GM21526 (cell line): ENCODE measurements at regions not wholly inside any gene's neighbourhood (a gene's known extent, or its start where the extent isn't known, plus 50 kb on each side); places are given as distances from the start of the nearest gene placed in this dataset.
"Not testable (repeated sequence)": the region's sequence is repeated elsewhere in the genome, so short reads cannot be mapped to it uniquely, and the experiment has no call there.

Experiments
- ATAC-seq: cut with Tn5 transposase; IDR thresholded peaks from one replicate; pipeline ENCODE4 v1.9.1; 2021; ENCODE audit warnings: moderate library complexity; ENCODE audit not compliant: unreplicated experiment, low FRiP score

- no peak for ATAC-seq
These were observed 59.7 kb downstream of the TEX35 start for GRCh38 chr1:178572604-178573003.

GRCh38 chr1:178573330-178573729, 60.4 kb downstream of the TEX35 start:
- no peak for ATAC-seq

GRCh38 chr1:178574345-178574744, 61.4 kb downstream of the TEX35 start:
- no peak for ATAC-seq

- peak; percentile 42 for ATAC-seq
These were observed 62.9 kb downstream of the TEX35 start for GRCh38 chr1:178575611-178576361.

GRCh38 chr1:178576841-178577240, 63.9 kb downstream of the TEX35 start:
- ATAC-seq = no peak

GRCh38 chr1:178577882-178578281, 65.0 kb downstream of the TEX35 start:
- no peak for ATAC-seq

- no peak for ATAC-seq
These were observed 65.6 kb downstream of the TEX35 start for GRCh38 chr1:178578541-178578940.

GRCh38 chr1:178579095-178579494, 66.2 kb downstream of the TEX35 start:
- ATAC-seq = no peak

- peak; percentile 53 for ATAC-seq
These were observed 66.7 kb downstream of the TEX35 start for GRCh38 chr1:178579562-178579961.

GRCh38 chr1:178580096-178580495, 67.2 kb downstream of the TEX35 start:
- ATAC-seq = no peak

- no peak for ATAC-seq
These were observed 68.0 kb downstream of the TEX35 start for GRCh38 chr1:178580876-178581275.

- ATAC-seq = peak; percentile 85
These were observed 68.7 kb downstream of the TEX35 start for GRCh38 chr1:178581351-178582303.

- ATAC-seq = no peak
These were observed 74.2 kb downstream of the TEX35 start for GRCh38 chr1:178587096-178587495.

- no peak for ATAC-seq
These were observed 75.1 kb downstream of the TEX35 start for GRCh38 chr1:178587975-178588374.

GRCh38 chr1:178589042-178589441, 76.1 kb downstream of the TEX35 start:
- ATAC-seq = not testable (repeated sequence)

GRCh38 chr1:178591811-178592210, 78.9 kb downstream of the TEX35 start:
- ATAC-seq = not testable (repeated sequence)

- ATAC-seq = no peak
These were observed 80.6 kb downstream of the TEX35 start for GRCh38 chr1:178593515-178593914.

- ATAC-seq = no peak
These were observed 81.2 kb downstream of the TEX35 start for GRCh38 chr1:178594133-178594532.

- no peak for ATAC-seq
These were observed 82.6 kb downstream of the TEX35 start for GRCh38 chr1:178595491-178595890.

- ATAC-seq = no peak
These were observed 86.2 kb downstream of the TEX35 start for GRCh38 chr1:178599087-178599486.

GRCh38 chr1:178599745-178600144, 86.8 kb downstream of the TEX35 start:
- ATAC-seq = peak; percentile 64
